Suprapubic skin (tissue), 3 donors: ENCODE measurements at regions not wholly inside any gene's neighbourhood (a gene's known extent, or its start where the extent isn't known, plus 50 kb on each side); places are given as distances from the start of the nearest gene placed in this dataset.

Experiments used
- EP300 ChIP-seq: sonication (generic); formaldehyde crosslinking; IDR thresholded peaks from one replicate; pipeline ENCODE4 v1.6.1; 2017; ENCODE audit warnings: antibody characterized with exemption
- POLR2A ChIP-seq, 2 donors: fragments of 450-650 bp; IDR thresholded peaks; one replicate each; pipeline ENCODE4 v1.6.1; 2017; ENCODE audit warnings: antibody characterized with exemption in 2 of 2, mild to moderate bottlenecking in 2 of 2, moderate library complexity in 2 of 2
- TF ChIP-seq, protein P1 (sequence below), 2 donors: fragments of 200-600 bp in 1 of 2; fragments of 450-650 bp in 1 of 2; sonication (generic) in 1 of 2; IDR thresholded peaks; one replicate each; pipeline ENCODE4 v1.5.1; 2016 to 2019; ENCODE audit warnings: antibody characterized with exemption in 2 of 2, mild to moderate bottlenecking in 1 of 2, moderate library complexity in 1 of 2

GRCh38 chr21:24310788-24311187, 1296.5 kb downstream of the MRPL39 start:
- TF ChIP-seq, protein P1, sequence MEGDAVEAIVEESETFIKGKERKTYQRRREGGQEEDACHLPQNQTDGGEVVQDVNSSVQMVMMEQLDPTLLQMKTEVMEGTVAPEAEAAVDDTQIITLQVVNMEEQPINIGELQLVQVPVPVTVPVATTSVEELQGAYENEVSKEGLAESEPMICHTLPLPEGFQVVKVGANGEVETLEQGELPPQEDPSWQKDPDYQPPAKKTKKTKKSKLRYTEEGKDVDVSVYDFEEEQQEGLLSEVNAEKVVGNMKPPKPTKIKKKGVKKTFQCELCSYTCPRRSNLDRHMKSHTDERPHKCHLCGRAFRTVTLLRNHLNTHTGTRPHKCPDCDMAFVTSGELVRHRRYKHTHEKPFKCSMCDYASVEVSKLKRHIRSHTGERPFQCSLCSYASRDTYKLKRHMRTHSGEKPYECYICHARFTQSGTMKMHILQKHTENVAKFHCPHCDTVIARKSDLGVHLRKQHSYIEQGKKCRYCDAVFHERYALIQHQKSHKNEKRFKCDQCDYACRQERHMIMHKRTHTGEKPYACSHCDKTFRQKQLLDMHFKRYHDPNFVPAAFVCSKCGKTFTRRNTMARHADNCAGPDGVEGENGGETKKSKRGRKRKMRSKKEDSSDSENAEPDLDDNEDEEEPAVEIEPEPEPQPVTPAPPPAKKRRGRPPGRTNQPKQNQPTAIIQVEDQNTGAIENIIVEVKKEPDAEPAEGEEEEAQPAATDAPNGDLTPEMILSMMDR (IDR thresholded peaks at IDR 0.05) = no peak
- TF ChIP-seq EP300 = no peak
- no peak for TF ChIP-seq POLR2A (IDR thresholded peaks at IDR 0.05)
